ENCODE measurements at regions not wholly inside any gene's neighbourhood (a gene's known extent, or its start where the extent isn't known, plus 50 kb on each side); places are given as distances from the start of the nearest gene placed in this dataset.

GRCh38 chr3:36025232-36025631, 355.1 kb upstream of the STAC start:
- in situ Hi-C loops (cut with MboI; ENCODE audit: low pct_ligation_motif_present in 1 of 4, low pct_unique_long_range_greater_than_20kb in 1 of 4, low sequenced_read_pairs in 3 of 4), result no loop called here
- Histone ChIP-seq H3K9me3 (no peaks in the 10 kb centered on the region), H3K4me3 (no peak overlapping the region), H3K27ac (no peak overlapping the region), H3K36me3 (no peaks in the 10 kb centered on the region), H3K4me1 (no peaks in the 10 kb centered on the region), H3K27me3 (no peaks in the 10 kb centered on the region)
- TF ChIP-seq EP300 (IDR thresholded peaks at IDR 0.05; ENCODE audit: low read depth), result no peak
- no peak for TF ChIP-seq POLR2AphosphoS5 (IDR thresholded peaks at IDR 0.05)
- no peak for TF ChIP-seq CTCF (IDR thresholded peaks at IDR 0.05)
- TF ChIP-seq POLR2A (IDR thresholded peaks at IDR 0.05), result no peak
- intact Hi-C loops (cut with DNase I; ENCODE audit: low total_unique reads), result no loop called here
- no peak for DNase-seq
- 76 to 90% methylated on average over 3 of the region's 3 CpGs for WGBS, 2 donors (ENCODE audit: low coverage in 1 of 2)

GRCh38 chr3:36032180-36033047, 347.9 kb upstream of the STAC start:
- Histone ChIP-seq H3K4me1 (no peaks in the 10 kb centered on the region), H3K9me3 (peaks cover 0 to 3% of the 10 kb centered on the region in 2 donors), H3K27ac (no peak overlapping the region), H3K36me3 (no peaks in the 10 kb centered on the region), H3K4me3 (no peak overlapping the region), H3K27me3 (no peaks in the 10 kb centered on the region)
- WGBS, 2 donors (ENCODE audit: low coverage in 1 of 2), result 75 to 83% methylated on average over 4 to 6 of the region's 6 CpGs
- DNase-seq, result no peak
- TF ChIP-seq CTCF (IDR thresholded peaks at IDR 0.05), result no peak
- no peak for TF ChIP-seq EP300 (IDR thresholded peaks at IDR 0.05; ENCODE audit: low read depth)
- no peak for TF ChIP-seq POLR2A (IDR thresholded peaks at IDR 0.05)
- no peak for TF ChIP-seq POLR2AphosphoS5 (IDR thresholded peaks at IDR 0.05)
- intact Hi-C loops (cut with DNase I; ENCODE audit: low total_unique reads) (no loop called here), in situ Hi-C loops (cut with MboI; ENCODE audit: low pct_ligation_motif_present in 1 of 4, low pct_unique_long_range_greater_than_20kb in 1 of 4, low sequenced_read_pairs in 3 of 4) (no loop called here)

GRCh38 chr3:36058404-36059030, 321.8 kb upstream of the STAC start:
- intact Hi-C loops (cut with DNase I; ENCODE audit: low total_unique reads), result no loop called here
- H3K27ac ChIP-seq, result no peak overlapping the region
- H3K4me1 ChIP-seq, result no peaks in the 10 kb centered on the region
- in situ Hi-C loops (cut with MboI; ENCODE audit: low pct_ligation_motif_present in 1 of 4, low pct_unique_long_range_greater_than_20kb in 1 of 4, low sequenced_read_pairs in 3 of 4), result no loop called here
- H3K4me3 ChIP-seq, result no peak overlapping the region
- DNase-seq, result no peak
- no peaks in the 10 kb centered on the region for H3K36me3 ChIP-seq
- TF ChIP-seq POLR2AphosphoS5 (IDR thresholded peaks at IDR 0.05) (no peak), EP300 (IDR thresholded peaks at IDR 0.05; ENCODE audit: low read depth) (no peak), CTCF (IDR thresholded peaks at IDR 0.05) (no peak), POLR2A (IDR thresholded peaks at IDR 0.05) (no peak)
- no peaks in the 10 kb centered on the region for H3K27me3 ChIP-seq
- H3K9me3 ChIP-seq, result no peaks in the 10 kb centered on the region

GRCh38 chr3:36060950-36061349, 319.4 kb upstream of the STAC start:
- no peaks in the 10 kb centered on the region for H3K9me3 ChIP-seq
- no peak for DNase-seq
- TF ChIP-seq POLR2AphosphoS5 (IDR thresholded peaks at IDR 0.05) (no peak), POLR2A (IDR thresholded peaks at IDR 0.05) (no peak), CTCF (IDR thresholded peaks at IDR 0.05) (no peak), EP300 (IDR thresholded peaks at IDR 0.05; ENCODE audit: low read depth) (no peak)
- no peak overlapping the region for H3K27ac ChIP-seq
- intact Hi-C loops (cut with DNase I; ENCODE audit: low total_unique reads) (no loop called here), in situ Hi-C loops (cut with MboI; ENCODE audit: low pct_ligation_motif_present in 1 of 4, low pct_unique_long_range_greater_than_20kb in 1 of 4, low sequenced_read_pairs in 3 of 4) (no loop called here)
- H3K36me3 ChIP-seq, result no peaks in the 10 kb centered on the region
- no peaks in the 10 kb centered on the region for H3K27me3 ChIP-seq
- 67 to 72% methylated on average over 5 of the region's 5 CpGs for WGBS, 2 donors (ENCODE audit: low coverage in 1 of 2)
- H3K4me1 ChIP-seq, result no peaks in the 10 kb centered on the region
- H3K4me3 ChIP-seq, result no peak overlapping the region

All from transverse colon (tissue), 4 donors.